Fibroblast of peridontal ligament (primary cell): ENCODE measurements at regions not wholly inside any gene's neighbourhood (a gene's known extent, or its start where the extent isn't known, plus 50 kb on each side); places are given as distances from the start of the nearest gene placed in this dataset.

Experiments
- DNase-seq: peaks from one replicate; pipeline ENCODE4 v3.0.0-alpha.2; 2010; ENCODE audit errors: extremely low read depth

GRCh38 chr10:9613338-9614075 is 1404.2 kb upstream of the CELF2 start:
- DNase-seq, result no peak

GRCh38 chr10:9615189-9615588 is 1402.5 kb upstream of the CELF2 start:
- DNase-seq, result no peak

GRCh38 chr10:9621216-9621615 is 1396.5 kb upstream of the CELF2 start:
- DNase-seq, result no peak

- no peak for DNase-seq
Measured at GRCh38 chr10:9625304-9625703, 1392.4 kb upstream of the CELF2 start.

GRCh38 chr10:9634466-9634865 is 1383.2 kb upstream of the CELF2 start:
- no peak for DNase-seq

- DNase-seq, result no peak
Measured at GRCh38 chr10:9635691-9636090, 1382.0 kb upstream of the CELF2 start.

- DNase-seq, result no peak
Measured at GRCh38 chr10:9636216-9636615, 1381.5 kb upstream of the CELF2 start.

GRCh38 chr10:9643782-9644181 is 1373.9 kb upstream of the CELF2 start:
- no peak for DNase-seq

GRCh38 chr10:9645404-9645803 is 1372.3 kb upstream of the CELF2 start:
- DNase-seq, result no peak

GRCh38 chr10:9645928-9646600 is 1371.6 kb upstream of the CELF2 start:
- no peak for DNase-seq

- no peak for DNase-seq
Measured at GRCh38 chr10:9654261-9654660, 1363.4 kb upstream of the CELF2 start.

GRCh38 chr10:9656386-9656785 is 1361.3 kb upstream of the CELF2 start:
- no peak for DNase-seq

GRCh38 chr10:9656996-9657395 is 1360.7 kb upstream of the CELF2 start:
- no peak for DNase-seq

GRCh38 chr10:9657530-9657929 is 1360.1 kb upstream of the CELF2 start:
- no peak for DNase-seq

- DNase-seq, result no peak
Measured at GRCh38 chr10:9668411-9668810, 1349.3 kb upstream of the CELF2 start.

- no peak for DNase-seq
Measured at GRCh38 chr10:9670911-9671310, 1346.8 kb upstream of the CELF2 start.

- no peak for DNase-seq
Measured at GRCh38 chr10:9681655-9682054, 1336.0 kb upstream of the CELF2 start.

GRCh38 chr10:9682802-9683201 is 1334.9 kb upstream of the CELF2 start:
- DNase-seq, result no peak

- no peak for DNase-seq
Measured at GRCh38 chr10:9684186-9684585, 1333.5 kb upstream of the CELF2 start.

- DNase-seq, result no peak
Measured at GRCh38 chr10:9685596-9685995, 1332.1 kb upstream of the CELF2 start.

GRCh38 chr10:9688711-9689110 is 1329.0 kb upstream of the CELF2 start:
- DNase-seq, result no peak

GRCh38 chr10:9707216-9707615 is 1310.5 kb upstream of the CELF2 start:
- no peak for DNase-seq

- DNase-seq, result no peak
Measured at GRCh38 chr10:9709849-9710248, 1307.8 kb upstream of the CELF2 start.

GRCh38 chr10:9712393-9712792 is 1305.3 kb upstream of the CELF2 start:
- DNase-seq, result no peak
